GM12864 (cell line): ENCODE measurements at regions not wholly inside any gene's neighbourhood (a gene's known extent, or its start where the extent isn't known, plus 50 kb on each side); places are given as distances from the start of the nearest gene placed in this dataset.

Experiments
- DNase-seq: peaks from one replicate; pipeline ENCODE4 v3.0.0-alpha.2; 2011; ENCODE audit warnings: low read depth
- H3K4me3 ChIP-seq: 2 replicates; pipeline ENCODE4 v1.5.1; 2011; ENCODE audit warnings: mild to moderate bottlenecking, low read depth, low read length, control low read depth
- CTCF ChIP-seq: IDR thresholded peaks from 2 replicates; pipeline ENCODE4 v1.5.1; 2011; ENCODE audit warnings: low read depth, mild to moderate bottlenecking, moderate library complexity, low read length, control low read depth, inconsistent platforms; ENCODE audit errors: missing control alignments

DNA sequence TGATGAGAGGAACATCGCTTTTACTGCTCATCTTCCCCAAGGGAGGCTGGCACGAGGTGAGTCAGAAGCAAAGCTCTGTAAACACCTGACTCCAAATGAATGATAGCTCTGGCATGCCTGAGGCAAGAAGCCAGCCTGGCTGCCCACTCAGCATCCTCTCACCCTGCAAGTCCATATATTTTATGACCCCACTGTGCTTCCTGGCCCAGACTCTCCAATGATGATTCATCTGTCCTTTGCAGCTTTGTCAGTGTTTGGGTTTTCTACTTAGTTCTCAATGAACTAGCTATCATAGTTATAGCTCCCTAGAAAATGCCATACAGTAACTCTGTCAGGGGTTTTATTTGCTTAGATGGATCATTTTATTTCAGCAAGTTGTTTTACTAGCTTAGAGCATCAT, 52.1 kb upstream of the FSTL4 start:
- H3K4me3 ChIP-seq, result no peak overlapping the region
- no peak for DNase-seq
- no peak for TF ChIP-seq CTCF

DNA sequence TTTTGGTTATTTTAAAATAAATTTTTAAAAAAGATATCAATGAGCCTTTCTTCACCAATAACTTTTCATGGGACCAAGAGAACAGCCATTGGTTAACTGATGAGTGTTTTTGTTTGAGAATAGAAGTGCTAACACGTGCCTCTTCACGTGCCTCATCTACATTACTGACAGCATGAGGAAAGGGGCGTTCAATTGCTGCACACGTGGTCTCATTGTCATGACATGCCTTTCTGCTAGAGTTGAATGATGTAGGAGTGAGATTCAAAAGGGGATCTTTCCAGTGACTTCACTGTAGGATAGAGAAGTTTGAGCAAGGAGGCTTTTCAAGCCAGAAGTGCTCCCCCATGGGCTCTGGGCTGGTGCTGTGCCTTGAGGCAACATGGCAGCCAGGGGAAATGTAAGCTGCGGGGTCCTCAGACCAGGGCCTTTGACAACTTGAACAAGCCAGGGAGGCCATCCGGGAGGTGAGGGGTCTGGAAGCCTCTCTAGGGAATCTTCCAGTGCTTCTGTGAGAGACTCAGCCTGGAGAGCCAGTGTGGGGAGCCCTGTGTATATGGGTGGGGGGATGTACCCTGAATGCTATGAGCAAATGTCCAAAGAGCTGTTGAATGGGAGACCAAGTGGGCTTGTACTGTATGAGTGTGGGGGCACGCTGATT, 51.2 kb upstream of the FSTL4 start:
- DNase-seq, result no peak
- TF ChIP-seq CTCF, result no peak
- H3K4me3 ChIP-seq, result no peak overlapping the region

DNA sequence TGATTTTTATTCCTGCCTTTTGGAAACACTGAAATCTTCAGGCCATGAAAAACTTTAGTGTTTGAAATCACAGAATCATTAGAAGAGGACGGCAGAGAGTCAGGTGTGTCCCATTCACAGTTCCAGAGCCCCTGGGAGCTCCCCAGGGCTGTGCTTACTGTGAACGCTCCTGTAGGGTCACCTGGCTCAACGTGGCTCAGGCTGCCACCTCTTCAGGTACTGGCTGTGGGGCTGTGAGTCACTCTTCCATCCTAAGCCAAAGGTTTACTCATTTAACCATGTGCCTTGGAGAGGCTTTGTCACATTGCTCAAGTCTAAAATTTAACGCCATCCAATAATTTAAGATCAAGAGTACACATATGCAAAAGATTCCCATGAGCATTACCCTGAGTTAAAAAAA, 50.2 kb upstream of the FSTL4 start:
- no peak for DNase-seq
- TF ChIP-seq CTCF, result no peak
- no peak overlapping the region for H3K4me3 ChIP-seq
